Loucy (cell line): ENCODE measurements at regions not wholly inside any gene's neighbourhood (a gene's known extent, or its start where the extent isn't known, plus 50 kb on each side); places are given as distances from the start of the nearest gene placed in this dataset.

Experiments
- H2AFZ ChIP-seq: fragments of 200-600 bp; sonication (generic); 2 replicates; pipeline ENCODE4 v1.6.0; 2016; ENCODE audit warnings: antibody characterized with exemption, mild to moderate bottlenecking, low read length, moderate library complexity
- H3F3A ChIP-seq: fragments of 200-600 bp; 2 replicates; pipeline ENCODE4 v1.6.0; 2016; ENCODE audit warnings: antibody characterized with exemption, low read depth, mild to moderate bottlenecking
- H3K27me3 ChIP-seq: fragments of 200-600 bp; sonication (generic); 2 replicates; pipeline ENCODE4 v1.6.1; 2014; ENCODE audit warnings: low read length, mild to moderate bottlenecking; ENCODE audit not compliant: insufficient read depth, poor library complexity, severe bottlenecking
- H3K36me3 ChIP-seq: fragments of 200-600 bp; sonication (generic); 2 replicates; pipeline ENCODE4 v1.6.1; 2016; ENCODE audit warnings: low read length; ENCODE audit not compliant: insufficient read depth
- H3K4me1 ChIP-seq: fragments of 200-600 bp; sonication (generic); 2 replicates; pipeline ENCODE4 v1.5.1; 2014; ENCODE audit warnings: low read length, mild to moderate bottlenecking; ENCODE audit not compliant: insufficient read depth, poor library complexity, severe bottlenecking
- H3K4me2 ChIP-seq: fragments of 200-600 bp; sonication (generic); 2 replicates; pipeline ENCODE4 v1.6.0; 2014; ENCODE audit warnings: antibody characterized with exemption, low read length, low read depth, mild to moderate bottlenecking; ENCODE audit not compliant: poor library complexity, severe bottlenecking
- H3K4me3 ChIP-seq: fragments of 200-600 bp; sonication (generic); 2 replicates; pipeline ENCODE4 v1.5.1; 2014; ENCODE audit warnings: low read length, mild to moderate bottlenecking, mixed read lengths; ENCODE audit not compliant: poor library complexity, severe bottlenecking
- H3K79me2 ChIP-seq: fragments of 200-600 bp; sonication (generic); 2 replicates; pipeline ENCODE4 v1.6.1; 2014; ENCODE audit warnings: low read length; ENCODE audit not compliant: insufficient read depth
- H3K9ac ChIP-seq: fragments of 200-600 bp; sonication (generic); 2 replicates; pipeline ENCODE4 v1.6.0; 2014; ENCODE audit warnings: mild to moderate bottlenecking, low read depth, low read length, moderate library complexity; ENCODE audit not compliant: poor library complexity, severe bottlenecking
- H3K9me2 ChIP-seq: fragments of 200-600 bp; sonication (generic); replicated peaks from 2 replicates; pipeline ENCODE4 v1.6.1; 2016; ENCODE audit warnings: low read depth, low read length, mixed read lengths
- H3K9me3 ChIP-seq: fragments of 200-600 bp; sonication (generic); 2 replicates; pipeline ENCODE4 v1.6.1; 2014; ENCODE audit warnings: mild to moderate bottlenecking, antibody characterized with exemption, low read length, low read depth; ENCODE audit not compliant: insufficient read depth
- H4K20me1 ChIP-seq: fragments of 200-600 bp; sonication (generic); 2 replicates; pipeline ENCODE4 v1.6.0; 2014; ENCODE audit warnings: antibody characterized with exemption, low read length, mild to moderate bottlenecking; ENCODE audit not compliant: insufficient read depth, poor library complexity, severe bottlenecking
- CTCF ChIP-seq: fragments of 200-600 bp; sonication (generic); conservative IDR thresholded peaks from 2 replicates; pipeline ENCODE4 v1.5.1; 2014; ENCODE audit warnings: mild to moderate bottlenecking, antibody characterized with exemption, low read length
- EZH2phosphoT487 ChIP-seq: fragments of 200-600 bp; IDR thresholded peaks from 2 replicates; pipeline ENCODE4 v1.6.1; 2018; ENCODE audit warnings: antibody characterized with exemption, mild to moderate bottlenecking, moderate library complexity, borderline replicate concordance

GRCh38 chr13:105982219-105982930 lies 553.1 kb downstream of the EFNB2 start:
- no peak overlapping the region for H3K9ac ChIP-seq
- H3K36me3 ChIP-seq: no peaks in the 10 kb centered on the region
- H3K9me3 ChIP-seq: no peaks in the 10 kb centered on the region
- no peak overlapping the region for H3K4me3 ChIP-seq
- no peaks in the 10 kb centered on the region for H3K4me1 ChIP-seq
- H3K9me2 ChIP-seq: no peaks in the 10 kb centered on the region
- no peaks in the 10 kb centered on the region for H4K20me1 ChIP-seq
- TF ChIP-seq CTCF (no peak), EZH2phosphoT487 (no peak)
- no peak overlapping the region for H3K4me2 ChIP-seq
- no peaks in the 10 kb centered on the region for H3K27me3 ChIP-seq
- no peaks in the 10 kb centered on the region for H3K79me2 ChIP-seq
- no peaks in the 10 kb centered on the region for H3F3A ChIP-seq
- no peak overlapping the region for H2AFZ ChIP-seq

- H3K4me2 ChIP-seq: no peak overlapping the region
- no peaks in the 10 kb centered on the region for H3F3A ChIP-seq
- H3K27me3 ChIP-seq: no peaks in the 10 kb centered on the region
- no peaks in the 10 kb centered on the region for H3K4me1 ChIP-seq
- no peak for TF ChIP-seq CTCF
- no peak for TF ChIP-seq EZH2phosphoT487
- no peaks in the 10 kb centered on the region for H3K79me2 ChIP-seq
- no peaks in the 10 kb centered on the region for H3K36me3 ChIP-seq
- no peaks in the 10 kb centered on the region for H3K9me3 ChIP-seq
- no peak overlapping the region for H2AFZ ChIP-seq
- no peaks in the 10 kb centered on the region for H4K20me1 ChIP-seq
- no peaks in the 10 kb centered on the region for H3K9me2 ChIP-seq
- no peak overlapping the region for H3K4me3 ChIP-seq
- H3K9ac ChIP-seq: no peak overlapping the region
Measured at GRCh38 chr13:105979131-105980011, 556.1 kb downstream of the EFNB2 start.

GRCh38 chr13:105974380-105974779 lies 561.1 kb downstream of the EFNB2 start:
- TF ChIP-seq CTCF (no peak), EZH2phosphoT487 (no peak)

More at GRCh38 chr13:105974380-105974779, 561.1 kb downstream of the EFNB2 start:
- Histone ChIP-seq H3K9me3 (no peaks in the 10 kb centered on the region), H3K9me2 (no peaks in the 10 kb centered on the region), H3K79me2 (no peaks in the 10 kb centered on the region), H4K20me1 (no peaks in the 10 kb centered on the region), H3F3A (no peaks in the 10 kb centered on the region), H3K9ac (no peak overlapping the region), H2AFZ (no peak overlapping the region), H3K4me3 (no peak overlapping the region), H3K27me3 (no peaks in the 10 kb centered on the region), H3K4me1 (no peaks in the 10 kb centered on the region), H3K36me3 (no peaks in the 10 kb centered on the region), H3K4me2 (no peak overlapping the region)
